HG03175 (cell line): ENCODE measurements at regions not wholly inside any gene's neighbourhood (a gene's known extent, or its start where the extent isn't known, plus 50 kb on each side); places are given as distances from the start of the nearest gene placed in this dataset.
"Not testable (repeated sequence)": the region's sequence is repeated elsewhere in the genome, so short reads cannot be mapped to it uniquely, and the experiment has no call there.

Experiments
- ATAC-seq: cut with Tn5 transposase; IDR thresholded peaks from one replicate; pipeline ENCODE4 v1.9.1; 2021; ENCODE audit warnings: mild to moderate bottlenecking, moderate library complexity; ENCODE audit not compliant: unreplicated experiment

DNA sequence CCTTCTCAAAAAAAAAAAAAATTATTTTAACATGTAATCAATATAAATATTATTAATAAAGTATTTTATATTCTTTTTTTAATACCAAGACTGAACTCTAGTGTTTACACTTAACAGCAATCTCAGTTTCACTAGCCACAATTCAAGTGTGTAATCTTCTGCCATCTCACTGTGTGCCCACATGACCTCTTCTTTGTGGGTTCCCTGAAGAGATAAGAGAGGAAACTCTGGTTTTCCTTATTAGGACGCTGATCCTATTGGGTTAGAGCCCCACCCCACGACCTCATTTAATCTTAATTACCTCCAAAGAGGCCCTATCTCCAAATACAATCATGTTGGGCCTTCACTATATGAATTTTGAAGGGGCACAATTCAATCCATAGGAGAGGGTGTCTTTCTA, 177.6 kb downstream of the STK31 start:
- no peak for ATAC-seq

DNA sequence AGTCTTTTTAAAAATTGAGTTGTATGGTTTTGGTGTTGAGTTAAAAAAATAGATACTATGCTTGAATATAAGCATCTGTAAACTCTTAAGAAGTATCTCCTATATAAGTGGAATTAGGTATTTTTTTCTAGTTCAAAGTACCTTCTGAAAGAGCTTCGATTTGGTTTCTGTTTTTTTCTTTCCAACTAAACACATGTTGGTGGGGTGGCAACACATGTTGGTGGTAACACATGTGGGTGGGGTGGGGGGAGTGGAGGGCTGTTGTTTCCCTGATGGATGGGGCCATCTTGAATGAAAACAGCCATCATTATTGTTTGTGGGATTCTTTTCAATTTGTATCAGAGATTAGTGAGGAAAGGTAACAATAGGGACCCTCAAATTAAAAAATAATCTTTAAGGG, 178.9 kb downstream of the STK31 start:
- ATAC-seq, result no peak

DNA sequence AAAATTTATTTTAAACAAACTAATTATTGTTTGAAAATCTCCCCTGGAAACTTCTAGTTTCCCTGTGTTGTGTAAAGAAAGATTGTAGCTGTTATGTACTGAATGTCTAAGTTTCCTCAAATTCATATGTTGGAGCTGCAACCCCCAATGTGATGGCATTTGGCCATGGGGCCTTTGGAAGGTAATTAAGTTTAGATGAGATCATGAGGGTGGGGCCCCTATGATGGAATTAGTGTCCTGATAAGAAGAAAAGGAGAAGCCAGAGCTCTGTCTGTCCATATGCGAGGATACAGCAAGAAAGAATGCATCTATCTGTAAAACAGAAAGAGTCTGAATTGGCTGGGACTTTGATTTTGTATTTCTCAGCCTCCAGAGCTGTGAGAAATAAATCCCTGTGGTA, 179.5 kb downstream of the STK31 start:
- ATAC-seq, result no peak

DNA sequence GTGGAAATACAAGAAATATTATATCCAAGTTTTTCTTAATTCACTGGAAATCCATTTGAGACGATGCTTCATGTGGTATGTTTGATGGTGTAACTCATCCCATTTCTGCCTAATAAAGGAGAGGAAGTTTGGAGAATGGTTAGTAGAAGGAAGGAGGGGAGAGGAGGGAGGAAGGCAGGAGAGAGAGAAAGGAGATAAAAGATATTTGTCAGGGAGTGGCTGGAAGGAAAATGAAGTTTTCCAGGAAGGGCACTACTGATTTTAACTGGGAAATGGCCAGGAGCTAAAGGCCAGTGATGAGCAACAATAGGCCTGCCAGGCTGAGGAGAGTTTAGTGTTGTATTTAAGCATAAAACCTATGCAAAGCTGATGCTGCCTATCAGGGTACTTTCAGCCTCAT, 182.0 kb downstream of the STK31 start:
- no peak for ATAC-seq

DNA sequence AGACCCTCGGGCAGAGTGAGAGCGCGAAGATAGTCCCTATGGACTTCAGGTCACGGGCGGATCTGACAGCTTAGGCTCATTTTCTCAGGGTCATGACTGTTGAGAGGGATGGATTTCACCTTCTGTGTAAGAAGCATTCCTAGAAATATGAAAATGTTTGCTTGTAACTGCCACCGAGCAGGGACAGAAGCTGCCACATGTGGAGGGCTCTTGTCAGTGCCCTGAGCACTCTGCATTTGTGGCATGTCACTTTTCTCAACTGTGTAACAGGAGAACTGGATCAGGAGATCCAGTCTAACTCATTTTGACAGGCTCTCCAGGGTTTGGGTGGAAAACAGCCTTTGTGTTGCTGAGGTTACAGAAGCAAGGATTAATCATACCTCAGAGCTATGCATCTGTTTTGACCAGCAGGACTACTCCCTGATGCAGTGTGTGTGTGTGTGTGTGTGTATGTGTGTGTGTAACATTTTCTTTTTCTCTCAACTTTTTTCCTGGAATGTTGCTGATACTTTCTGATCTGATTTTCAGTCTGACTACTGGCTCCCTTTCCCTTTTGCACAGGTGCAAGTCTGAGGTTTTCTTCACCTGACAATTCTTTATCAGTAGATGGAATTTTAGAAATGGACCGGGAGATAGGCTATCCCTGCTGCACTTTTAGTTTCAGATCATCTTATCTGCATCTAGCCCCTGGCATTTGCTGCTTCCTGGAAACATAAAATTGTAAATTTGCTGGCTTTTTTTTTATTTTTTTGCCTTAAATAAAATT, 183.3 kb downstream of the STK31 start:
- no peak for ATAC-seq

DNA sequence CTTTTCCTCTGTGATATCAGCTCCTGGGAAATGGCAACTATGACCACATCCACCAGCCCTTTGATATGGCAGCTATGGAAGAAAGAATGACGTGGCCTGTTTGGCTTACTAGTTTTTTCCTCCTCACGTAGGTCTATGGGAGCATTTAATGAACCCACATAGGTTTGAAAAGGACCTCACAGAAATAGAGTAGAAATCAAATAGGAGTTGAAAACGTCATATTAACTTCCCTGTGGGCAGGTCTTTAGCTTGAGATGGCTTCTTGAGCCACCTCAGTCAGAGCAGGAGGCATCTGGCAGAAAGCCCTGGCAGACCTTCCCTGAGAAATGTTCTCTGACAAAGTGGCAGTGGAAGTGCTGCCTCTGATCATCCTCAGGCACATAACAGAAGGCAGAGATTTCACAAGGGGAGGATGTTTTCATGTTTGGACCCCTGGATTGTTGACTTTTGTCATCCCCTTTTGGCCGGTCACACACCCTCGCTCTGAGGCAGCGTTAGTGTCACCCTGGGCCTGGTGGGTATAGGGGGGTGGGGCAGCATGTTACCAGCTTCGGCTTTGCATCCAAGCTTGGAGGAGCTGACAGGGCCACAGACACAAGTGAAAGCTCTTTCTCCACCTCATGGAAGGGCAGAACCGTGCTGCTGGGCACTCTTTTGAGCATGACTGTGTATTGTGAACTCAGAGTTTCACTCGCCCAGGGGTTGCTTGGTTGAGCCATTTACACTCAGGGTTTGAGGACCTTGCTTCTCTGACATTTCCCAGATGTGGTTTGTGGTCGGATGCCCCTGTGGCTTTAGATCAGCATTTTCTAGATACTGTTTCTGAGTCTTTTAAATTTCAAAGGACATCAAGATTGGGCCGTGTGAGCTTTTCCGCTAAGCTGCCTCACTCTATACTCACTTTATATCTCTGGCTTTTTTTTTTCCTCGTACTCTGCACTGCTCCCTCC, 184.2 kb downstream of the STK31 start:
- ATAC-seq, result no peak

DNA sequence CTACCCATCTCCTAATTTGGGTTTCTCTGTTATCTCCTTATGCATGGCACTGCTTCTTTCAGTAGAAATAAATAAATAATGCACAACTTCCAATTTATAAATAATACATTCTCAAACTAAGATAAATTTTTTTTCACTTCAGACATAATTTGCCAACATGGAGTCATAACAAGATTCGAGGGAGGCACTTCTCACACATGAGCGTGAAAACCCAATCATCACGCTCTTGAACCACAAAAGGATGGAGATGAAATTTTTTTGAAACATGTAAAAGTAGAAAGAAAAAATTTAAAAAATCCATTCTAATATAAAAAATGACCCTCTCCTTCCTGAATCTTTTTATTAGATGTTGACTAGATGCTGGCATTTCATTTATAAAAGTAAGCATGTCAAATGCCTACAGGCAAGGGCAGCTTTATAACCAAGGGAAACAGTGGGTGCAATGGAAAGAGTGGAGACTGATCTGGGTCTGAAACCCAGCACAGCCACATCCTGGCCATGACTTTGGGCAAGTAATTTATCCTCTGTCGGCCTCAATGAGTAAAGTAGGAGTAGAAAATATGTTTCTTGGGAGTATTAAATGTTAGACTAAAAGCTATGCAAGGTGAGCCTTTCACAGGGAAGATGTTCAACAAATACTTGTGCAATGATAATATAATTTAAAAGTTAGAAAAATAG, 185.0 kb downstream of the STK31 start:
- ATAC-seq, result no peak

DNA sequence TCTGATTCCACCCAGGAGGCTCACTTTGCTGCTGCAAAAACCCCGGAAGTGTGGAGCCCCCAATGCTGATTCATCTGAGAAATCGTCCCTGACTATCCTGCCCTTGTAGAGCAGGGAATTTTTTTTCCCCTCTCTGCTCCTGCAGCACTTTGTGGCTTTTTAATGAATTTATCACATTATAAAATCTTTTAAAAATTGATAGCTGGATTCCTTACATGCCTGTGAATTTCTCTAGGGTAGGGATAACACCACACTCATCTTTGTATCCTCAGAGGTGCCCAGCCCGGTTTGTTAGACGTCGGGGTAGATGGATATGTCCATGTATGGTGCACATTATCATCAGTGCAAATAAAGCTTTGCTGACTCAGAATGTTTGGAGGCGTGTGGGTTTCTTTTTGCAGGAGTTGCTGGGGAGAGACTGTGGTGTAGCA, 185.7 kb downstream of the STK31 start:
- no peak for ATAC-seq

DNA sequence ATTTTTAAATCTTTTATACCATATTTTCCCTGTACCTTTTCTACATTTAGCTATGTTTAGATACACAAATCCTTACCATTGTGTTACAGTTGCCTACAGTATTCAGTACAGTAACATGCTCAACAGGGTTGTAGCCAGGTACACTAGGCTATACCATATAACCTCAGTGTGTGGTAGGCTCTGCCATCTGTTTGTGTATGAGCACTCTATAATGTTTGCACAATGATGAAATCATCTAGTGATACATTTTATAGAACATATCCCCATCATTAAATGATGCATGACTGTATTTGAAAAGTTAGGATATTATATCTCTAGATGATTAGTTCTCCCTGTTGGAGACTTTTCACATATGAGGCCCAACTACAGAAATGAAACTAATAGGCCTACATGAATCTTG, 188.6 kb downstream of the STK31 start:
- ATAC-seq, result no peak

DNA sequence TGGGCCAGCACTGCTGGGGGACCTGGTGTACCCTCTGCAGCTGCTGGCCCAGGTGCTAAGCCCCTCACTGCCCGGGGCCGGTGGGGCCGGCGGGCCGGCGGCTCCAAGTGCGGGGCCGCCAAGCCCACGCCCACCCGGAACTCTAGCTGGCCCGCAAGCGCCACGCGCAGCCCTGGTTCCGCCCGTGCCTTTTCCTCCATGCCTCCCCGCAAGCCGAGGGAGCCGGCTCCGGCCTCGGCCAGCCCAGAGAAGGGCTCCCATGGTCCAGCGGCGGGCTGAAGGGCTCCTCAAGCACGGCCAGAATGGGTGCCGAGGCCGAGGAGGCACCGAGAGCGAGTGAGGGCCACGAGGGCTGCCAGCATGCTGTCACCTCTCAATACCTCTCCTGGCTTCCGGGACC, 194.9 kb downstream of the STK31 start:
- ATAC-seq, result not testable (repeated sequence)

DNA sequence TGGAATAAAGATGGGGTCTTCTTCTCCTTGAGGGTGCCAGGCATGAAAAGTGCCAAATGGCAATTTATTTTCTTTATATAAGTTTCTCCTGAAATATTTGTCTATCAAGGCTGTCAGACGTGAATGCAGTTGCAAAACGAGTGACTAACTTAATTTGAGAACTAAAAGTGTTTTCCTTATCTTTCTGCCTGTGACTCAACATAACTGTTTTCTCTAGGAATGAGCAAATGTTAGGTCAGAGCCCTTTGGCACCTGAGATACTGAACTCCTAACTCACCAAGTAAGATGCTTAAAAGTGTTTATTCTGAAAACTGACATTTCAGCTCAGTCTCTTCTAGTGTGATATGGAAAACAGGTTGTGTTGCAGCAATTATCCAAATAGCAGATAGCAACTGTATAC, 197.0 kb downstream of the STK31 start:
- no peak for ATAC-seq

DNA sequence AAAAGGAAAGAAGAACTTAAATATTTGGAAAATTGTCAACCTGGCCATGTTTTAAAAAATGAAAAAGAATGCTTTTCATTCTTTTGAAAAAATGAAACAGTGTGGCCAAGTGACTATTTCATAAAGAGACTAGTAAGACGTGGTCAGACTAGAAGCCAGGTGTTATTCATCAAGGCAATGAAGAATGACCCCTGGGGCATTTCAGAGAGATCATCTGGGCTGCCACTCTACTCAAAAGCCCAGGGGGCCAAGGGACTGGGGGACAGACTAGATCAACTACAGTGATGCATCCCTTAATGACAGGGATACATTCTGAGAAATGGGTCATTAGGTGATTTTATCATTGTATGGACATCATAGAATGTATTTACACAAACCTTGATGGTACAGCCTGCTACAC, 199.4 kb downstream of the STK31 start:
- ATAC-seq, result no peak

DNA sequence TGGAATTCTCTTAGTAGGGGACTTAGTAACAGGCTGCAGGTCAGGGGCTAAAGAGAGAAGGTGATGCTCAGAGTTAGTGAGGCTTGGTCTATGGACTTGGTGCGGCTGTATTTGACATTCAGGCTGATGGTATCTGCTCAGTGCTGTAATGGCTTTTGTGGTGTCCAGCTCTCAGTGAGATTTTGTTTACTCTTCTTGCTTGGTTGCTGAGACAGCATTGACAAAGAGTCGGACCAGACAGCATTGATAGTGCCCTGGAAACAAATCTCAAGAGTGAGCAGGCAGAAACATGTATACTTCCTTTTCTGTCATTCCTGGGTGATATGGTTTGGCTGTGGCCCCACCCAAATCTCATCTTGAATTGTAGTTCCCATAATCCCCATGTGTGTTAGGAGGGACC, 202.0 kb downstream of the STK31 start:
- ATAC-seq, result no peak

DNA sequence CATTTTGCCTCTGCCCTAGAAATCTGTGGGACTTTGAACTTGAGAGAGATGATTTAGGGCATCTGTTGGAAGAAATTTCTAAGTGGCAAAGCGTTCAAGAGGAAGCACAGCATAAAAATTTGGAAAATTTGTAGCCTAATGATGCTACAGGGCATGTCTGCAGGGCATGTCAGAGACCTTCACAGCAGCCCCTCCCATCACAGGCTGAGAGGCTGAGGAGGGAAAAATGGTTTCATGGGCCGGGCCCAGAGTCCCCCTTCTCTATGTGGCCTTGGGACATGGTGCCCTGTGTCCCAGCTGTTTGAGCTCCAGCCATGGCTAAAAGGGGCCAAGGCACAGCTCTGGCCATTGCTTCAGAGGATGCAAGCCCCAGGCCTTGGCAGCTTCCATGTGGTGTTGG, 203.0 kb downstream of the STK31 start:
- no peak for ATAC-seq

DNA sequence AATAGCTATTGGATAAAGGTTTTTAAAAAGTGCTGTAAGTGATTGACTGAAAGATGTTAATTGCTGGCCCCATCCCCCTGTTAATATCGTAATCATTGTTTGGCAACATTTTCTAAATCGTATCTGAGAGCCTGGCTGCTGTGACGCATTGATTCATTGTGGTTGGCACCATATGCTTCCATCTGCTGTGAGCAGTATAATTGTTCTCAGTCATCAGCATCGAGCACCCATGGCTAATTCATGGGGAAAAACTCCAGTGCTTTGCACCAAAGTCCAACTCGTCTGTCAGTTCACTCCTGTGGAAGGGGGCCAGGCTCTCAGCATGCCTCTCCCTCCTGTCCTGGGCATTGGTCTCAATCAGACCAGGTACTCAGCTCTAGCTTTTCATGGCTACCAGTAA, 205.2 kb downstream of the STK31 start:
- no peak for ATAC-seq

DNA sequence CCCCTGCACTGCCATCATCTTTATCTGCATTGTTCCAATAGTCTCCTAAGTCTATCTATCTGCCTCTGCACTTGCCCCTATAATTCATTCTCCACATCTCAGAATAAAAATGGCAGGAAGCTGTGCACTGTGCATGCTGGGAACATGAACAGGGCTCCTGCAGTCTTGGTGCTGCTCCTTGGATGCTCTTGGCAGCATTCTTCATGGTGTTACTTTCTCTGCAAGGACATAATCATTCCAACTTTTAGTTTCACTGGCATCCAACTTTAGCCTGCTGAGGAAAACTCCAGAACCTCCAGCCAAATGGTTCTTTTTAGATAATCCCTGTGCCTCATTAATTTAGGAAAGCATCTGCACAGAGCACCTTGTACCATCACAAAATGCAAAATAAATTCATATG, 208.3 kb downstream of the STK31 start:
- no peak for ATAC-seq

DNA sequence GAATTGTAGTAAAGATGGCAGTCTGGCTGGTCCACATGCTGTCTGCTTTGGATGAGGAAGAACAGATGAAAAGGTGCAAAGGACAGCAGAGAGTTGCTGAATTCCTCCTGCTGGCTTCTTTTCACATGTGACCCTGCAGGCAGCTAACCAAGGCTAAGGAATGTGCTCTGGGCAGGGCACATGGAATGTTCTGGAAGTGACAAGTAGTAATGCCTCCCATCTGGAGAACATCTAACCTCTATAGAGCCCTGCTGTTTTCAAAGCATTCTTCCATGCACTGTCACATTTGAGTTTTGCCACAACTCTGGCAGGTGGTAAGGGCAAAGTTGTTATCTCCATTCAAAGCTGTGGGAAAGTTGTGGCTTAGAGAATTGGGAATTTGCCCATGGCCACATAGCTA, 208.8 kb downstream of the STK31 start:
- ATAC-seq, result no peak

DNA sequence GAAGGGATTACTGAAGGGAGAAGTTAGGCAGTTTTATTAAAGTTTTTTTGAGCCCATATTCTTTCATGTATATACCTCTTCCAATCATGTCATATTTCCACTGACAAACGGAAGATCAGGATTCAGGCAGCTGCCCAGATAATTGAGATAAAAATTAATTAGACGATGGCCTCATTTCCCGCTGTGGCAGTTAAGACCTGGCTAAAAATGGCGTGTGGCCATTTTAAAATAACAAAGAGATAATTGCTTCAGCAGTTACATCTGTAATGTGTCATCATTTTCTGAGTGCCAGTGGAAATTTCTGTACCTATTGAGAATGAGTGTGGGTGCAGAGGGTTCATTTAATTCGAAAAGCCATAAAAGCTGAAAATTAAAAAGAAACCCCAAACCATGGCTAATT, 215.1 kb downstream of the STK31 start:
- no peak for ATAC-seq

DNA sequence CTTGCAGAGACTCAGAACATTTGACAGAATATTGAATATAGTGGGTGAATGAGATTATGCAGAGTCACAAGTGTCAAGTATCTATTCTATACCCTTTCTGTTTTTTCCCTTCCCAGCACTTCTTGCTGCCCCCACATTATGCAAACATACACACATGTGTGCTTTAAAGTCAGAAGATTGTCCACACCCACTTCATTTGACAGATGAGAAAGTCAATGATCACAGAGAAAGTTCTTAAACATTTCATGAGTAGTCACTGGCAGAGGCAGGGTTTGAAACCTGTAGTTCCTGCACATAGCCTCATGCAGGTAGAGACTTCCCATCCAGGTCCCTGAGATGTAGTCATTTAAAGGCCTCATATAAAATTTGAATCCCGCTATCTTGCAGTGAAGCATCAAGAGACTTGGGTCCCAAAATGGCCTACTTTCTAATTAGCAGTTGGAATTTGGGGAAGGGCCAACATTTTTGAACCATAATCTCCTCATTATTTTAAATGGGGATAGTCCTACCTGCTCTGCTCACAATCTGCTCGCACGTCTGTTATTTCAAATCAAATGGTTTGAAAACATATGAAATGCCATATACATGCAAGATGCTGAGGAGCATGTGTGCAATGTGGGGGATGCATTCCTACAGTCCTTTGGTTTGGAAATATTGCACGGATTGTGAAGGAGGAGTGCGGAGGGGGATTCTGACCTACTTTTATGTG, 217.8 kb downstream of the STK31 start:
- no peak for ATAC-seq

DNA sequence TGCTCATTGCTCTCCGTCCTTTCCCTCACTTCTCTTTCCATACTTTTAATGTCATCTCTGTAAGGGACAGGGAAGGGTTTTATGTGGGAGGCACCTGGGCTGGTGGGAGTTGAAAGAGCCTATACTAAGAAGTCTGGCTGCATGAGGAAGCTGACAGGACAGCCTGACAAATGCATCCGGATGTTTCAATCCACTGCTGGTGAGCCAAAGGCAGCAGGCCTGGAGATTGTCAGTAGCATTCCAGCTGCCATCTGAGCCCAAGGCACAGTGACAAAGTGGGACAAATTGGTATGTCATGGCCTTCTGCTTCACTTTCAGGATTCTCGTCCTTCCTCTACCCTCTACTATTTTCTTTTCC, 218.4 kb downstream of the STK31 start:
- no peak for ATAC-seq

DNA sequence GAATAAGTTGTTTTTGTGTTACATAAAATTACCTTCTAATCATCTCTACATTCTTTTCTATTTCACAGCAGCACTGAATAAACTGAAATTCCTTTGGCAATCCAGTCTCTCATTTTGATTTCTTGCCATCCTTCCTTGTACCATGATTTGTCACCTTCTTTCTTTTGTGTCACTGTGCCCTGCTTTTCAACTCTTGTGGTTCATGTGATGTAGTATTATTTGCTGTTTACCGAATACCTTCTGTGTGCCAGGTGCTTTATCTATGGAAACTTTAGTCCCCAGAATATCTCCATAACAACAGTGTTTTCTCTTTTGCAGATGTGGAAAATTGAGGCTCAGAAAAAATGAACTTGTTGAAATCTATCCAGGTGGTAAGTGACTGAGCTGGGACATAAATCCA, 220.3 kb downstream of the STK31 start:
- no peak for ATAC-seq
